Keratinocyte (primary cell): ENCODE measurements at regions not wholly inside any gene's neighbourhood (a gene's known extent, or its start where the extent isn't known, plus 50 kb on each side); places are given as distances from the start of the nearest gene placed in this dataset.

ENCODE experiments used
- DNase-seq: peaks from one replicate; pipeline ENCODE4 v3.0.0-alpha.2; 2011; ENCODE audit warnings: low read depth, missing footprints, low spot score
- FAIRE-seq: peaks from 2 replicates; lab custom pipeline; 2011; peaks lifted over from hg19 to GRCh38; lab: Jason Lieb, UNC
- H2AFZ ChIP-seq: 2 replicates; pipeline ENCODE4 v1.6.0; 2012; ENCODE audit warnings: low read length, control low read depth, inconsistent platforms; ENCODE audit not compliant: control insufficient read depth
- H3K27ac ChIP-seq: 2 replicates; pipeline ENCODE4 v1.5.1; 2011; ENCODE audit warnings: low read length; ENCODE audit not compliant: control insufficient read depth, insufficient read depth
- H3K27me3 ChIP-seq: 3 replicates; pipeline ENCODE4 v1.6.0; 2011; ENCODE audit warnings: low read length; ENCODE audit not compliant: control insufficient read depth, insufficient read depth; ENCODE audit errors: extremely low read depth
- H3K36me3 ChIP-seq, 2 experiments: 2 replicates in 1 of 2; 3 replicates in 1 of 2; pipeline ENCODE4 v1.5.1; 2011; ENCODE audit warnings: low read length in 2 of 2, mild to moderate bottlenecking in 1 of 2; ENCODE audit not compliant: control insufficient read depth in 2 of 2, insufficient read depth in 2 of 2; ENCODE audit errors: extremely low read depth in 1 of 2
- H3K4me1 ChIP-seq: 3 replicates; pipeline ENCODE4 v1.5.1; 2011; ENCODE audit warnings: low read length; ENCODE audit not compliant: control insufficient read depth, insufficient read depth; ENCODE audit errors: extremely low read depth
- H3K4me2 ChIP-seq: 3 replicates; pipeline ENCODE4 v1.6.0; 2011; ENCODE audit warnings: low read depth, low read length; ENCODE audit not compliant: control insufficient read depth, insufficient read depth; ENCODE audit errors: extremely low read depth
- H3K4me3 ChIP-seq, 3 experiments: fragments of 200-600 bp in 1 of 3; sonication (generic) in 1 of 3; 2 replicates in 2 of 3; 3 replicates in 1 of 3; pipeline ENCODE4 v1.5.1; 2011 to 2016; ENCODE audit warnings: low read length in 3 of 3, mild to moderate bottlenecking in 3 of 3, control low read depth in 2 of 3, inconsistent platforms in 1 of 3, low read depth in 1 of 3, mixed read lengths in 1 of 3, mixed run types in 1 of 3, moderate library complexity in 1 of 3; ENCODE audit not compliant: control insufficient read depth in 2 of 3, insufficient read depth in 2 of 3; ENCODE audit errors: extremely low read depth in 1 of 3
- H3K79me2 ChIP-seq: 2 replicates; pipeline ENCODE4 v1.6.0; 2012; ENCODE audit warnings: low read length; ENCODE audit not compliant: control insufficient read depth, insufficient read depth
- H3K9ac ChIP-seq: 3 replicates; pipeline ENCODE4 v1.6.0; 2011; ENCODE audit warnings: low read length; ENCODE audit not compliant: control insufficient read depth, insufficient read depth; ENCODE audit errors: extremely low read depth
- H3K9me1 ChIP-seq: 3 replicates; pipeline ENCODE4 v1.6.0; 2011; ENCODE audit warnings: low read length; ENCODE audit not compliant: control insufficient read depth, insufficient read depth; ENCODE audit errors: extremely low read depth
- H3K9me3 ChIP-seq: 2 replicates; pipeline ENCODE4 v1.5.1; 2012; ENCODE audit warnings: low read depth, low read length; ENCODE audit not compliant: control insufficient read depth
- H4K20me1 ChIP-seq: 3 replicates; pipeline ENCODE4 v1.6.0; 2011; ENCODE audit warnings: low read length; ENCODE audit not compliant: control insufficient read depth, insufficient read depth; ENCODE audit errors: extremely low read depth
- CTCF ChIP-seq, 3 experiments: IDR thresholded peaks in 1 of 3; conservative IDR thresholded peaks in 1 of 3; optimal IDR thresholded peaks in 1 of 3; 2 replicates in 2 of 3; 3 replicates in 1 of 3; pipeline versions ENCODE3 to v1.5.1; 2011; ENCODE audit warnings: low read length in 3 of 3, mild to moderate bottlenecking in 3 of 3, moderate library complexity in 2 of 3, control low read depth in 1 of 3, inconsistent platforms in 1 of 3; ENCODE audit not compliant: insufficient read depth in 2 of 3; ENCODE audit errors: extremely low read depth in 1 of 3
- EZH2 ChIP-seq: IDR thresholded peaks from one replicate; pipeline ENCODE4 v1.6.1; 2012; ENCODE audit warnings: inconsistent platforms, mild to moderate bottlenecking, low read length, moderate library complexity
- dilution Hi-C: fragments of 300-500 bp; cut with MboI; formaldehyde crosslinking; loops from one replicate; pipeline ENCODE4 v1.7.0; 2020; ENCODE audit warnings: low sequenced_read_pairs; ENCODE audit not compliant: extremely low pct_ligation_motif_present

GRCh38 chr14:98555440-98555839, 716.6 kb downstream of the BCL11B start:
- no peaks in the 10 kb centered on the region for H3K79me2 ChIP-seq
- no peaks in the 10 kb centered on the region for H3K9me1 ChIP-seq
- no peak overlapping the region for H3K27ac ChIP-seq
- no peak overlapping the region for H3K4me2 ChIP-seq
- H4K20me1 ChIP-seq, result no peaks in the 10 kb centered on the region
- no peaks in the 10 kb centered on the region for H3K36me3 ChIP-seq
- H3K27me3 ChIP-seq, result no peaks in the 10 kb centered on the region
- DNase-seq (no peak), FAIRE-seq (no peak)
- TF ChIP-seq CTCF (optimal IDR thresholded peaks at IDR 0.05 in 1 of 3, IDR thresholded peaks at IDR 0.05 in 1 of 3, conservative IDR thresholded peaks at IDR 0.05 in 1 of 3; ENCODE audit: extremely low read depth in 1 of 3, insufficient read depth in 2 of 3, low read length in 3 of 3), result no peak
- no peak for TF ChIP-seq EZH2
- H3K4me3 ChIP-seq, result no peak overlapping the region
- dilution Hi-C loops, result no loop called here
- no peaks in the 10 kb centered on the region for H3K9me3 ChIP-seq
- no peak overlapping the region for H2AFZ ChIP-seq
- no peaks in the 10 kb centered on the region for H3K4me1 ChIP-seq
- H3K9ac ChIP-seq, result no peak overlapping the region

GRCh38 chr14:98564006-98564405, 708.0 kb downstream of the BCL11B start:
- peaks cover 6% of the 10 kb centered on the region for H3K4me1 ChIP-seq
- no peak overlapping the region for H3K4me3 ChIP-seq
- H3K79me2 ChIP-seq, result no peaks in the 10 kb centered on the region
- H4K20me1 ChIP-seq, result no peaks in the 10 kb centered on the region
- H3K9me1 ChIP-seq, result no peaks in the 10 kb centered on the region
- H3K4me2 ChIP-seq, result no peak overlapping the region
- dilution Hi-C loops, result no loop called here
- H3K36me3 ChIP-seq, result no peaks in the 10 kb centered on the region
- H3K9ac ChIP-seq, result no peak overlapping the region
- TF ChIP-seq EZH2, result no peak
- no peak for TF ChIP-seq CTCF (optimal IDR thresholded peaks at IDR 0.05 in 1 of 3, IDR thresholded peaks at IDR 0.05 in 1 of 3, conservative IDR thresholded peaks at IDR 0.05 in 1 of 3; ENCODE audit: extremely low read depth in 1 of 3, insufficient read depth in 2 of 3, low read length in 3 of 3)
- H3K9me3 ChIP-seq, result no peaks in the 10 kb centered on the region
- no peak for FAIRE-seq
- no peak overlapping the region for H3K27ac ChIP-seq
- no peak overlapping the region for H2AFZ ChIP-seq
- H3K27me3 ChIP-seq, result no peaks in the 10 kb centered on the region
- no peak for DNase-seq
